ENCODE measurements at regions not wholly inside any gene's neighbourhood (a gene's known extent, or its start where the extent isn't known, plus 50 kb on each side); places are given as distances from the start of the nearest gene placed in this dataset.

DNA sequence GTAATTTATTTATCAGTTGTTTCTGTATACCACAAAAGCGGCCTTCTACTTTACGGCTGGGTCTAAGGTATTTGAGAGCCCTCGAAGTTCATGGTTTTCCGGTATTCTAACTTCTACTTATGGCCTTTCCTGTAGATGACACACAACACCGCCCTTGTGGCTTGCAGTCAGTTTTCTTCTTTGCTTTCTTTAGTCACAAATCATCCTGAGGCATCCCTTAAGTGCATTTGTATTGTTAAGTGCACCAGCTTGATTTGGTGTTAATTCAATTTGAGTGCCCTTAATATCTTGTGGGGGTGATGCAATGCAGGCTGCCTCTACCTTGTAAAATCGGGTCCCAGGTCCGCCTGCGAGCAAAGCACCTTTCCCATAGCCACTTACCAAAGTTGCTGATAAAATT, 511.9 kb downstream of the CCDC171 start:
- TF ChIP-seq, protein P1, sequence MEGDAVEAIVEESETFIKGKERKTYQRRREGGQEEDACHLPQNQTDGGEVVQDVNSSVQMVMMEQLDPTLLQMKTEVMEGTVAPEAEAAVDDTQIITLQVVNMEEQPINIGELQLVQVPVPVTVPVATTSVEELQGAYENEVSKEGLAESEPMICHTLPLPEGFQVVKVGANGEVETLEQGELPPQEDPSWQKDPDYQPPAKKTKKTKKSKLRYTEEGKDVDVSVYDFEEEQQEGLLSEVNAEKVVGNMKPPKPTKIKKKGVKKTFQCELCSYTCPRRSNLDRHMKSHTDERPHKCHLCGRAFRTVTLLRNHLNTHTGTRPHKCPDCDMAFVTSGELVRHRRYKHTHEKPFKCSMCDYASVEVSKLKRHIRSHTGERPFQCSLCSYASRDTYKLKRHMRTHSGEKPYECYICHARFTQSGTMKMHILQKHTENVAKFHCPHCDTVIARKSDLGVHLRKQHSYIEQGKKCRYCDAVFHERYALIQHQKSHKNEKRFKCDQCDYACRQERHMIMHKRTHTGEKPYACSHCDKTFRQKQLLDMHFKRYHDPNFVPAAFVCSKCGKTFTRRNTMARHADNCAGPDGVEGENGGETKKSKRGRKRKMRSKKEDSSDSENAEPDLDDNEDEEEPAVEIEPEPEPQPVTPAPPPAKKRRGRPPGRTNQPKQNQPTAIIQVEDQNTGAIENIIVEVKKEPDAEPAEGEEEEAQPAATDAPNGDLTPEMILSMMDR (optimal IDR thresholded peaks at IDR 0.05 in 1 of 3, IDR thresholded peaks at IDR 0.05 in 1 of 3, conservative IDR thresholded peaks at IDR 0.05 in 1 of 3; ENCODE audit: extremely low read depth in 1 of 3, insufficient read depth in 2 of 3, low read length in 3 of 3) = no peak
- no peak for TF ChIP-seq EZH2 (IDR thresholded peaks at IDR 0.05; ENCODE audit: low read length)
